ENCODE measurements at regions not wholly inside any gene's neighbourhood (a gene's known extent, or its start where the extent isn't known, plus 50 kb on each side); places are given as distances from the start of the nearest gene placed in this dataset.
"Not testable (repeated sequence)": the region's sequence is repeated elsewhere in the genome, so short reads cannot be mapped to it uniquely, and the experiment has no call there.

- not testable (repeated sequence) for H3K9me3 ChIP-seq (ENCODE audit: control insufficient read depth, low read length); H3K36me3 ChIP-seq (ENCODE audit: control insufficient read depth, insufficient read depth, low read length); H3K79me2 ChIP-seq; H3K4me1 ChIP-seq; H2AFZ ChIP-seq; H3K4me2 ChIP-seq (ENCODE audit: low read length); H3K27me3 ChIP-seq (ENCODE audit: control insufficient read depth, insufficient read depth, low read length); H3K4me3 ChIP-seq (ENCODE audit: low read depth, low read length); H3K27ac ChIP-seq; H3K9ac ChIP-seq
Measured at GRCh38 chr3:125774433-125775034, 179.2 kb upstream of the OSBPL11 start.

- not testable (repeated sequence) for H3K4me1 ChIP-seq; H3K36me3 ChIP-seq (ENCODE audit: control insufficient read depth, insufficient read depth, low read length); H3K27ac ChIP-seq; H3K9ac ChIP-seq; H2AFZ ChIP-seq; H3K4me3 ChIP-seq (ENCODE audit: low read depth, low read length); H3K9me3 ChIP-seq (ENCODE audit: control insufficient read depth, low read length); H3K79me2 ChIP-seq; H3K27me3 ChIP-seq (ENCODE audit: control insufficient read depth, insufficient read depth, low read length); H3K4me2 ChIP-seq (ENCODE audit: low read length)
Measured at GRCh38 chr3:125775106-125775505, 179.8 kb upstream of the OSBPL11 start.

- not testable (repeated sequence) for H2AFZ ChIP-seq; H3K79me2 ChIP-seq; H3K4me3 ChIP-seq (ENCODE audit: low read depth, low read length); H3K4me2 ChIP-seq (ENCODE audit: low read length); H3K27ac ChIP-seq; H3K9ac ChIP-seq; H3K9me3 ChIP-seq (ENCODE audit: control insufficient read depth, low read length); H3K27me3 ChIP-seq (ENCODE audit: control insufficient read depth, insufficient read depth, low read length); H3K4me1 ChIP-seq; H3K36me3 ChIP-seq (ENCODE audit: control insufficient read depth, insufficient read depth, low read length)
Measured at GRCh38 chr3:125775606-125776294, 180.5 kb upstream of the OSBPL11 start.

GRCh38 chr3:125779276-125779675 is 184.0 kb upstream of the OSBPL11 start:
- H3K4me2 ChIP-seq (ENCODE audit: low read length); H3K9me3 ChIP-seq (ENCODE audit: control insufficient read depth, low read length); H3K4me3 ChIP-seq (ENCODE audit: low read depth, low read length); H3K27ac ChIP-seq; H2AFZ ChIP-seq; H3K4me1 ChIP-seq; H3K9ac ChIP-seq; H3K36me3 ChIP-seq (ENCODE audit: control insufficient read depth, insufficient read depth, low read length); H3K27me3 ChIP-seq (ENCODE audit: control insufficient read depth, insufficient read depth, low read length); H3K79me2 ChIP-seq: not testable (repeated sequence)

GRCh38 chr3:125779918-125780317 is 184.6 kb upstream of the OSBPL11 start:
- not testable (repeated sequence) for H3K79me2 ChIP-seq; H3K27me3 ChIP-seq (ENCODE audit: control insufficient read depth, insufficient read depth, low read length); H3K27ac ChIP-seq; H3K4me2 ChIP-seq (ENCODE audit: low read length); H3K4me3 ChIP-seq (ENCODE audit: low read depth, low read length); H2AFZ ChIP-seq; H3K9ac ChIP-seq; H3K4me1 ChIP-seq; H3K36me3 ChIP-seq (ENCODE audit: control insufficient read depth, insufficient read depth, low read length); H3K9me3 ChIP-seq (ENCODE audit: control insufficient read depth, low read length)

- not testable (repeated sequence) for H3K27me3 ChIP-seq (ENCODE audit: control insufficient read depth, insufficient read depth, low read length); H3K4me2 ChIP-seq (ENCODE audit: low read length); H3K4me1 ChIP-seq; H2AFZ ChIP-seq; H3K9me3 ChIP-seq (ENCODE audit: control insufficient read depth, low read length); H3K4me3 ChIP-seq (ENCODE audit: low read depth, low read length); H3K79me2 ChIP-seq; H3K27ac ChIP-seq; H3K9ac ChIP-seq; H3K36me3 ChIP-seq (ENCODE audit: control insufficient read depth, insufficient read depth, low read length)
Measured at GRCh38 chr3:125781678-125782077, 186.4 kb upstream of the OSBPL11 start.

GRCh38 chr3:125790312-125790711 is 178.7 kb upstream of the ROPN1B start:
- not testable (repeated sequence) for H3K27me3 ChIP-seq (ENCODE audit: control insufficient read depth, insufficient read depth, low read length); H3K4me2 ChIP-seq (ENCODE audit: low read length); H3K36me3 ChIP-seq (ENCODE audit: control insufficient read depth, insufficient read depth, low read length); H3K27ac ChIP-seq; H3K79me2 ChIP-seq; H3K4me1 ChIP-seq; H2AFZ ChIP-seq; H3K9ac ChIP-seq; H3K4me3 ChIP-seq (ENCODE audit: low read depth, low read length); H3K9me3 ChIP-seq (ENCODE audit: control insufficient read depth, low read length)

GRCh38 chr3:125791021-125791420 is 178.0 kb upstream of the ROPN1B start:
- not testable (repeated sequence) for H3K79me2 ChIP-seq; H3K36me3 ChIP-seq (ENCODE audit: control insufficient read depth, insufficient read depth, low read length); H3K27ac ChIP-seq; H3K4me3 ChIP-seq (ENCODE audit: low read depth, low read length); H3K4me2 ChIP-seq (ENCODE audit: low read length); H3K27me3 ChIP-seq (ENCODE audit: control insufficient read depth, insufficient read depth, low read length); H2AFZ ChIP-seq; H3K4me1 ChIP-seq; H3K9me3 ChIP-seq (ENCODE audit: control insufficient read depth, low read length); H3K9ac ChIP-seq

- H2AFZ ChIP-seq; H3K9ac ChIP-seq; H3K79me2 ChIP-seq; H3K36me3 ChIP-seq (ENCODE audit: control insufficient read depth, insufficient read depth, low read length); H3K4me1 ChIP-seq; H3K27me3 ChIP-seq (ENCODE audit: control insufficient read depth, insufficient read depth, low read length); H3K27ac ChIP-seq; H3K9me3 ChIP-seq (ENCODE audit: control insufficient read depth, low read length); H3K4me3 ChIP-seq (ENCODE audit: low read depth, low read length); H3K4me2 ChIP-seq (ENCODE audit: low read length): not testable (repeated sequence)
Measured at GRCh38 chr3:125810010-125810409, 159.0 kb upstream of the ROPN1B start.

- H3K4me3 ChIP-seq (ENCODE audit: low read depth, low read length); H3K9me3 ChIP-seq (ENCODE audit: control insufficient read depth, low read length); H3K27ac ChIP-seq; H3K4me1 ChIP-seq; H3K4me2 ChIP-seq (ENCODE audit: low read length); H3K36me3 ChIP-seq (ENCODE audit: control insufficient read depth, insufficient read depth, low read length); H2AFZ ChIP-seq; H3K27me3 ChIP-seq (ENCODE audit: control insufficient read depth, insufficient read depth, low read length); H3K79me2 ChIP-seq; H3K9ac ChIP-seq: not testable (repeated sequence)
Measured at GRCh38 chr3:125822175-125822574, 146.8 kb upstream of the ROPN1B start.

- not testable (repeated sequence) for H3K27ac ChIP-seq; H3K36me3 ChIP-seq (ENCODE audit: control insufficient read depth, insufficient read depth, low read length); H3K4me2 ChIP-seq (ENCODE audit: low read length); H3K79me2 ChIP-seq; H3K27me3 ChIP-seq (ENCODE audit: control insufficient read depth, insufficient read depth, low read length); H2AFZ ChIP-seq; H3K9ac ChIP-seq; H3K9me3 ChIP-seq (ENCODE audit: control insufficient read depth, low read length); H3K4me3 ChIP-seq (ENCODE audit: low read depth, low read length); H3K4me1 ChIP-seq
Measured at GRCh38 chr3:125831005-125831750, 137.8 kb upstream of the ROPN1B start.
